K562 (cell line): ENCODE measurements at regions not wholly inside any gene's neighbourhood (a gene's known extent, or its start where the extent isn't known, plus 50 kb on each side); places are given as distances from the start of the nearest gene placed in this dataset.

Experiments
- ATF6 ChIP-seq: sonication (generic); formaldehyde crosslinking; IDR thresholded peaks from 2 replicates; pipeline ENCODE4 v1.4.0; 2020; ENCODE audit warnings: mild to moderate bottlenecking, missing genetic modification reagents
- BRF1 ChIP-seq: IDR thresholded peaks from 3 replicates; pipeline ENCODE4 v1.6.1; 2011; ENCODE audit warnings: borderline replicate concordance, mild to moderate bottlenecking; ENCODE audit not compliant: insufficient read length; ENCODE audit errors: extremely low read depth
- ETS2 ChIP-seq: IDR thresholded peaks from 2 replicates; pipeline ENCODE4 v1.6.1; 2016; ENCODE audit warnings: borderline replicate concordance, missing genetic modification characterization, mild to moderate bottlenecking, moderate library complexity, missing compliant biosample characterization; ENCODE audit not compliant: poor library complexity, severe bottlenecking
- HDAC6 ChIP-seq: IDR thresholded peaks from 2 replicates; pipeline ENCODE4 v1.6.1; 2012; ENCODE audit warnings: low read depth, mild to moderate bottlenecking, control low read depth, inconsistent platforms, low read length, moderate library complexity
- JUNB ChIP-seq: fragments of 450-650 bp; formaldehyde crosslinking; conservative IDR thresholded peaks from 2 replicates; pipeline ENCODE4 v1.4.0; 2020; ENCODE audit warnings: mild to moderate bottlenecking
- MAZ ChIP-seq, 2 experiments: fragments of 450-650 bp in 1 of 2; sonication (generic) in 1 of 2; formaldehyde crosslinking; IDR thresholded peaks in 1 of 2; conservative IDR thresholded peaks in 1 of 2; 2 replicates each; pipeline versions ENCODE4 v1.4.0 to v1.5.0; 2020; ENCODE audit warnings: mild to moderate bottlenecking in 1 of 2, missing genetic modification reagents in 1 of 2
- POLR2A ChIP-seq: fragments of 450-650 bp; conservative IDR thresholded peaks from 2 replicates; pipeline ENCODE4 v1.6.1; 2016
- POLR2B ChIP-seq: fragments of 450-650 bp; IDR thresholded peaks from 2 replicates; pipeline ENCODE4 v1.6.1; 2018; ENCODE audit warnings: low read depth; ENCODE audit not compliant: partially characterized antibody
- SRSF7 ChIP-seq: fragments of 200-400 bp; formaldehyde crosslinking; optimal IDR thresholded peaks from 2 replicates; pipeline ENCODE3; 2017; ENCODE audit warnings: mild to moderate bottlenecking, low read depth, low read length
- ZBTB49 ChIP-seq: sonication (generic); formaldehyde crosslinking; IDR thresholded peaks from 2 replicates; pipeline ENCODE4 v1.8.0; 2022; ENCODE audit warnings: missing genetic modification reagents, mild to moderate bottlenecking, borderline replicate concordance
- ZBTB7A ChIP-seq: IDR thresholded peaks from 2 replicates; pipeline ENCODE4 v1.6.1; 2011; ENCODE audit warnings: low read depth, mild to moderate bottlenecking, low read length, moderate library complexity, borderline replicate concordance; ENCODE audit not compliant: control insufficient read depth
- ZFP36 ChIP-seq: fragments of 150-350 bp; IDR thresholded peaks from 2 replicates; pipeline ENCODE4 v1.6.1; 2018; ENCODE audit warnings: low read length, low read depth; ENCODE audit not compliant: partially characterized antibody
- ZKSCAN3 ChIP-seq: fragments of 250-450 bp; sonication (Bioruptor Pico); IDR thresholded peaks from 2 replicates; pipeline ENCODE4 v1.4.0; 2020
- ZNF253 ChIP-seq: fragments of 250-450 bp; sonication (Bioruptor Pico); conservative IDR thresholded peaks from 2 replicates; pipeline ENCODE4 v1.6.1; 2021; ENCODE audit warnings: mild to moderate bottlenecking
- TF ChIP-seq, protein P1 (sequence below): sonication (generic); formaldehyde crosslinking; IDR thresholded peaks from 2 replicates; pipeline ENCODE4 v1.8.0; 2023; ENCODE audit warnings: mild to moderate bottlenecking, missing genetic modification reagents
- TF ChIP-seq, protein P2 (sequence below): fragments of 250-450 bp; sonication (Bioruptor Pico); IDR thresholded peaks from 2 replicates; pipeline ENCODE4 v1.5.0; 2021

DNA sequence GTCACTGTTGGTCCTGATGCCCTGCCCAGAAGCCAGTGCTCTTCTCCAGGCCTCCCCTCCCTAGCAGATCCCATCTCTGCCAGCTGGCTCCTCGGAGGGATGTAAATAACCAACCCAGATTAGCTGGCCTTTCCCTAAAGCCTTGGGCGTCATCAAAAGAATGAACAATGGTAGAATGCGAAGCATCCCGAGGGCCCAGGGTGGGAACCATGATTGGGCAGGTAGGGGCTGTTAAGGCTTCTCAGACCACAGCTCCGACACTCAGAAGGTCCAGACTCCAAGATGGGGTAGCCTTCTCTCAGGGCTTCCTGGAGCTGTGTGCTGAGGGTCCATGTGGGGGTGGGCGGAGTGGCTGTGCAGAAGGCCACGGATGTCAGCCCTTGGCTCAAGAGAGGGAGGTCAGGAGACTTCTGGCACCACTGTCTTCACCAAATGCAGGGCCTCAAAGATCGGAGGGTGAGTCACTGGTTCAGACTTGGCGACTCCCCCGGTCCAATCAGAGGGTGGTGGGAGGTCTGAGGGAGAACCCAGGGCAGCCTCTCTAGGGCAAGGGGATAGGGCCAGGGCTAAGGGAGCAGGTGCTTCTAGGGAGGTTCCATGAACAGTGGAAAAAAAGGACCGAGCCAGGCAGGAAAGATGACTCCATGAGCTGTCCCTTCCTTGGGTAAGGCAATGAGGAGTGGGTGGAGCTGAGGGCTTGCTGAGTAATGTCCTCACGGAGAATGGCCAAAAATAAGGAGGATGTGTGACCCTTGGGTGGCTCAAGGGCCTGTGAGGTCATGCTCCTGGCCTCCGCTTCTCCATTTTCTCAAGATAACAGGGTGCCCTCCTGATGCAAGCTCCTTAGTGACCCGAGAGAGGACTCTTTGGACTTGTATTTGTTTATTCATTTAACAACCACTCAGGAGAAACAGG lies 58.4 kb upstream of the EPS8L3 start (continued):
- TF ChIP-seq ETS2 (tag) (peak; percentile 37), ZBTB7A (no peak; the same call in 1 of the 2 replicates), ZNF253 (no peak), MAZ (CRISPR knock-in tag; conservative IDR thresholded peaks at IDR 0.05 in 1 of 2, IDR thresholded peaks at IDR 0.05 in 1 of 2) (peak; percentile 27 to 57; a peak in 1 of 4 replicates), POLR2A (peak; percentile 64), ZFP36 (peak; percentile 53), JUNB (no peak), POLR2B (peak; percentile 53), SRSF7 (no peak), ZKSCAN3 (0 out of 2 replicates have a peak, but pooled peaks have one; percentile 9), HDAC6 (no peak), ATF6 (CRISPR knock-in tag) (no peak), BRF1 (no peak), ZBTB49 (no peak)
- TF ChIP-seq, protein P1, sequence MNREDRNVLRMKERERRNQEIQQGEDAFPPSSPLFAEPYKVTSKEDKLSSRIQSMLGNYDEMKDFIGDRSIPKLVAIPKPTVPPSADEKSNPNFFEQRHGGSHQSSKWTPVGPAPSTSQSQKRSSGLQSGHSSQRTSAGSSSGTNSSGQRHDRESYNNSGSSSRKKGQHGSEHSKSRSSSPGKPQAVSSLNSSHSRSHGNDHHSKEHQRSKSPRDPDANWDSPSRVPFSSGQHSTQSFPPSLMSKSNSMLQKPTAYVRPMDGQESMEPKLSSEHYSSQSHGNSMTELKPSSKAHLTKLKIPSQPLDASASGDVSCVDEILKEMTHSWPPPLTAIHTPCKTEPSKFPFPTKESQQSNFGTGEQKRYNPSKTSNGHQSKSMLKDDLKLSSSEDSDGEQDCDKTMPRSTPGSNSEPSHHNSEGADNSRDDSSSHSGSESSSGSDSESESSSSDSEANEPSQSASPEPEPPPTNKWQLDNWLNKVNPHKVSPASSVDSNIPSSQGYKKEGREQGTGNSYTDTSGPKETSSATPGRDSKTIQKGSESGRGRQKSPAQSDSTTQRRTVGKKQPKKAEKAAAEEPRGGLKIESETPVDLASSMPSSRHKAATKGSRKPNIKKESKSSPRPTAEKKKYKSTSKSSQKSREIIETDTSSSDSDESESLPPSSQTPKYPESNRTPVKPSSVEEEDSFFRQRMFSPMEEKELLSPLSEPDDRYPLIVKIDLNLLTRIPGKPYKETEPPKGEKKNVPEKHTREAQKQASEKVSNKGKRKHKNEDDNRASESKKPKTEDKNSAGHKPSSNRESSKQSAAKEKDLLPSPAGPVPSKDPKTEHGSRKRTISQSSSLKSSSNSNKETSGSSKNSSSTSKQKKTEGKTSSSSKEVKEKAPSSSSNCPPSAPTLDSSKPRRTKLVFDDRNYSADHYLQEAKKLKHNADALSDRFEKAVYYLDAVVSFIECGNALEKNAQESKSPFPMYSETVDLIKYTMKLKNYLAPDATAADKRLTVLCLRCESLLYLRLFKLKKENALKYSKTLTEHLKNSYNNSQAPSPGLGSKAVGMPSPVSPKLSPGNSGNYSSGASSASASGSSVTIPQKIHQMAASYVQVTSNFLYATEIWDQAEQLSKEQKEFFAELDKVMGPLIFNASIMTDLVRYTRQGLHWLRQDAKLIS (CRISPR knock-in tag), result no peak; the same call in 1 of the 2 replicates
- TF ChIP-seq, protein P2, sequence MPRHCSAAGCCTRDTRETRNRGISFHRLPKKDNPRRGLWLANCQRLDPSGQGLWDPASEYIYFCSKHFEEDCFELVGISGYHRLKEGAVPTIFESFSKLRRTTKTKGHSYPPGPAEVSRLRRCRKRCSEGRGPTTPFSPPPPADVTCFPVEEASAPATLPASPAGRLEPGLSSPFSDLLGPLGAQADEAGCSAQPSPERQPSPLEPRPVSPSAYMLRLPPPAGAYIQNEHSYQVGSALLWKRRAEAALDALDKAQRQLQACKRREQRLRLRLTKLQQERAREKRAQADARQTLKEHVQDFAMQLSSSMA (CRISPR knock-in tag), result no peak
